ENCODE measurements at regions not wholly inside any gene's neighbourhood (a gene's known extent, or its start where the extent isn't known, plus 50 kb on each side); places are given as distances from the start of the nearest gene placed in this dataset.

DNA sequence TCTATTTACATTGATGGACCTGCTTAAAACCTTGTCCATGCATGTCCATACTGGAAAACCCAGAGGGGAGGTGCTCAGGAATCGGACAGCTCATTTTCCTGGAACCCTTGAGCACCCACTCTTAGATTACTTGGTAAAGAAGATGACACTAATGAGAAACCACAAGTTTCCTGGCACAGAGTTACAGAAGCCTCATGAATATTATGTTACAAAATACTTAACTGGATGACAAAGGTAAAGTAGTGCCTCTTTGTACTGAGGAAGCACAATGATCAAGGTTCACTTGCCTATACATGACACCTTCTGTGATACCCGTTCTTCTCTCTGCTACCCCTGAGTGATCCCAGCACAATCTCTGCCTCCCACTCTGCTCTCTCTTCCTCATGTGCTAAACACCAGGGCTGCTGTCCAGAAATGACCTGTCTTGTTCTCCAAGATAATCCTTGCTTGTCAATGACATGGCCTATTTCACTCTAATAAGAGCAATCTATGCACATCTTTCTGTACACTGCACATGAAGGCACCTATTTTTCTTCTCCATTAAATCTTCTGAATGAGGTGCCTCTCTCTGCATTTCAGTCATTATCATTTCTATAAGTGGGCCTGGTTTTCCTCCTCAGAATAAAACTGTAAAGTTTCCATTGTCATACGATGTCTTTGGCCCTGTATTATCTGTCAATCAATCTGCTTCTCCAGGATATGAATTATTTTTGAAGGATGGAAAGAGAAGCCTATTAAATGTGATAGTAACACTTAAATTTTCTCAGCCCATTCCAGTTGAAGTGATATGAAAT is 684.0 kb upstream of the ACO1 start:
- H2AFZ ChIP-seq (ENCODE audit: low read depth, low read length), result no peak overlapping the region
- H4K8ac ChIP-seq (ENCODE audit: low read length), result no peak overlapping the region
- H3K79me1 ChIP-seq (replicated peaks; ENCODE audit: low read length, poor library complexity, severe bottlenecking), result no peaks in the 10 kb centered on the region
- no peak overlapping the region for H3K9ac ChIP-seq (ENCODE audit: low read length)
- H3K4me2 ChIP-seq (ENCODE audit: low read length, poor library complexity, severe bottlenecking), result no peak overlapping the region
- no peak overlapping the region for H2BK5ac ChIP-seq (ENCODE audit: low read depth, low read length, poor library complexity, severe bottlenecking)
- no peak overlapping the region for H2BK12ac ChIP-seq (ENCODE audit: low read length in 2 of 2)
- no peak overlapping the region for H3K14ac ChIP-seq (ENCODE audit: low read length in 2 of 2)
- H3K18ac ChIP-seq (ENCODE audit: low read depth in 1 of 2, low read length in 2 of 2), result no peak overlapping the region
- no peak overlapping the region for H3K23ac ChIP-seq (ENCODE audit: low read length in 2 of 2)
- H3K27me3 ChIP-seq (ENCODE audit: control insufficient read depth in 1 of 2, insufficient read depth in 1 of 2, low read length in 2 of 2), result no peaks in the 10 kb centered on the region
- H4K91ac ChIP-seq (ENCODE audit: low read length), result no peak overlapping the region
- no peaks in the 10 kb centered on the region for H3K9me3 ChIP-seq (ENCODE audit: control insufficient read depth, low read length)
- no peaks in the 10 kb centered on the region for H3K36me3 ChIP-seq (ENCODE audit: control insufficient read depth in 1 of 2, insufficient read depth in 2 of 2, low read depth in 1 of 2, low read length in 2 of 2)
- no peak overlapping the region for H2BK120ac ChIP-seq (ENCODE audit: low read depth, low read length)
- no peak overlapping the region for H2AK5ac ChIP-seq (ENCODE audit: low read length, severe bottlenecking)
- no peaks in the 10 kb centered on the region for H3K4me1 ChIP-seq (ENCODE audit: control insufficient read depth, insufficient read depth, low read depth, low read length)
- no peak overlapping the region for H3K4ac ChIP-seq (ENCODE audit: low read depth in 1 of 2, low read length in 2 of 2)
- 74% methylated on average over 2 of the region's 3 CpGs for WGBS
- H2BK15ac ChIP-seq (ENCODE audit: low read depth, poor library complexity, severe bottlenecking), result no peak overlapping the region
- H3K4me3 ChIP-seq (ENCODE audit: insufficient read depth in 1 of 2, low read depth in 1 of 2, low read length in 2 of 2), result no peak overlapping the region
- H3K27ac ChIP-seq (ENCODE audit: low read length, poor library complexity, severe bottlenecking), result no peak overlapping the region
- no peak for DNase-seq

DNA sequence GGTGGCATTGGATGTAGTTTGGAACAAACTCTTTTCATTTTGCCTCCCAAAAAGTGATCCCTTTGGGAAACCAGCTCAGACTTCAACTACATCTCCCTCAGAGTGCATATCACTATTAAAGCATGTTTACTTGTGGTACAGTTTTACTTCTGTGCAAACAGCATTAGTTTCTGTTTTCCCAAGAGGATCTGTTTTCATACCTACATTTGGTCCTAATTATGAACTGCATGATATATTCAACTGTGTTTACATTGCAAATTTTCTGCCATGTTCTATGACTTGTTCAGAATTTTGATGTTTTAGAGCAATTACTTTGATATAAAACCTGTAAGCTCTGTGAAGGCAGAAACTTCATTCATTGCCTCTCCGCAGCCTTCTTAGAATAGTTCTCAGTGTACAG is 681.5 kb upstream of the ACO1 start:
- Histone ChIP-seq H3K4me3 (ENCODE audit: insufficient read depth in 1 of 2, low read depth in 1 of 2, low read length in 2 of 2) (no peak overlapping the region), H2AK5ac (ENCODE audit: low read length, severe bottlenecking) (no peak overlapping the region), H3K27me3 (ENCODE audit: control insufficient read depth in 1 of 2, insufficient read depth in 1 of 2, low read length in 2 of 2) (no peaks in the 10 kb centered on the region), H3K4ac (ENCODE audit: low read depth in 1 of 2, low read length in 2 of 2) (no peak overlapping the region), H2BK15ac (ENCODE audit: low read depth, poor library complexity, severe bottlenecking) (no peak overlapping the region), H3K27ac (ENCODE audit: low read length, poor library complexity, severe bottlenecking) (no peak overlapping the region), H4K91ac (ENCODE audit: low read length) (no peak overlapping the region), H2AFZ (ENCODE audit: low read depth, low read length) (no peak overlapping the region), H3K79me1 (replicated peaks; ENCODE audit: low read length, poor library complexity, severe bottlenecking) (no peaks in the 10 kb centered on the region), H3K9me3 (ENCODE audit: control insufficient read depth, low read length) (no peaks in the 10 kb centered on the region), H4K8ac (ENCODE audit: low read length) (no peak overlapping the region), H3K23ac (ENCODE audit: low read length in 2 of 2) (no peak overlapping the region), H2BK120ac (ENCODE audit: low read depth, low read length) (no peak overlapping the region), H3K4me2 (ENCODE audit: low read length, poor library complexity, severe bottlenecking) (no peak overlapping the region), H3K14ac (ENCODE audit: low read length in 2 of 2) (no peak overlapping the region), H3K18ac (ENCODE audit: low read depth in 1 of 2, low read length in 2 of 2) (no peak overlapping the region), H3K9ac (ENCODE audit: low read length) (no peak overlapping the region), H3K36me3 (ENCODE audit: control insufficient read depth in 1 of 2, insufficient read depth in 2 of 2, low read depth in 1 of 2, low read length in 2 of 2) (no peaks in the 10 kb centered on the region), H2BK12ac (ENCODE audit: low read length in 2 of 2) (no peak overlapping the region), H3K4me1 (ENCODE audit: control insufficient read depth, insufficient read depth, low read depth, low read length) (no peaks in the 10 kb centered on the region), H2BK5ac (ENCODE audit: low read depth, low read length, poor library complexity, severe bottlenecking) (no peak overlapping the region)
- WGBS, result no CpG with 5 or more reads among the region's 1 CpG
- DNase-seq, result no peak

DNA sequence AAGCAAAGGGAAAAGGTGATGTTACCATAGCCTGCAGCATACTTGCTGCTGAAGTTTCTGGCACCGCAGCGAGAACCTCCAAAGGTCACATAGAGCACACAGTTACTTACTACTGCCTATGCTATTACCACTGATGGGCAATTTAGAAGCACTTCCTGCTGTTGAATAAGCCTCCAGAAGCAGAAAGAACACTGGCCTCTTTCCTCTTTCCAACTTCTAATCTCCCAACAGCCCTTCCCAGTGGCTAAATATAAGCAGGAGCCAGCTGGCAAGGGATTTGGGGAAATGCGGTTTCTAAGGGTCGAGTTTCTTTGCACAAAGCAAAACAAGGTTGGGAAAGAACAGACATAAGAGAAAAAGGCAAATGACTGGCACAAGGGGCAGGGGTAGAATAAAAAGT is 669.2 kb upstream of the ACO1 start:
- H3K9ac ChIP-seq (ENCODE audit: low read length), result no peak overlapping the region
- 51% methylated on average over 3 of the region's 4 CpGs for WGBS
- no peak overlapping the region for H3K4ac ChIP-seq (ENCODE audit: low read depth in 1 of 2, low read length in 2 of 2)
- no peaks in the 10 kb centered on the region for H3K9me3 ChIP-seq (ENCODE audit: control insufficient read depth, low read length)
- H2BK120ac ChIP-seq (ENCODE audit: low read depth, low read length), result no peak overlapping the region
- H3K4me1 ChIP-seq (ENCODE audit: control insufficient read depth, insufficient read depth, low read depth, low read length), result no peaks in the 10 kb centered on the region
- H3K27me3 ChIP-seq (ENCODE audit: control insufficient read depth in 1 of 2, insufficient read depth in 1 of 2, low read length in 2 of 2), result no peaks in the 10 kb centered on the region
- no peak overlapping the region for H3K27ac ChIP-seq (ENCODE audit: low read length, poor library complexity, severe bottlenecking)
- H2BK5ac ChIP-seq (ENCODE audit: low read depth, low read length, poor library complexity, severe bottlenecking), result no peak overlapping the region
- H4K8ac ChIP-seq (ENCODE audit: low read length), result no peak overlapping the region
- H2AK5ac ChIP-seq (ENCODE audit: low read length, severe bottlenecking), result no peak overlapping the region
- H3K18ac ChIP-seq (ENCODE audit: low read depth in 1 of 2, low read length in 2 of 2), result no peak overlapping the region
- H3K36me3 ChIP-seq (ENCODE audit: control insufficient read depth in 1 of 2, insufficient read depth in 2 of 2, low read depth in 1 of 2, low read length in 2 of 2), result no peaks in the 10 kb centered on the region
- no peak overlapping the region for H4K91ac ChIP-seq (ENCODE audit: low read length)
- H2AFZ ChIP-seq (ENCODE audit: low read depth, low read length), result no peak overlapping the region
- DNase-seq, result no peak
- H3K14ac ChIP-seq (ENCODE audit: low read length in 2 of 2), result no peak overlapping the region
- H2BK12ac ChIP-seq (ENCODE audit: low read length in 2 of 2), result no peak overlapping the region
- no peak overlapping the region for H3K4me3 ChIP-seq (ENCODE audit: insufficient read depth in 1 of 2, low read depth in 1 of 2, low read length in 2 of 2)
- no peak overlapping the region for H2BK15ac ChIP-seq (ENCODE audit: low read depth, poor library complexity, severe bottlenecking)
- H3K79me1 ChIP-seq (replicated peaks; ENCODE audit: low read length, poor library complexity, severe bottlenecking), result no peaks in the 10 kb centered on the region
- no peak overlapping the region for H3K23ac ChIP-seq (ENCODE audit: low read length in 2 of 2)
- no peak overlapping the region for H3K4me2 ChIP-seq (ENCODE audit: low read length, poor library complexity, severe bottlenecking)

DNA sequence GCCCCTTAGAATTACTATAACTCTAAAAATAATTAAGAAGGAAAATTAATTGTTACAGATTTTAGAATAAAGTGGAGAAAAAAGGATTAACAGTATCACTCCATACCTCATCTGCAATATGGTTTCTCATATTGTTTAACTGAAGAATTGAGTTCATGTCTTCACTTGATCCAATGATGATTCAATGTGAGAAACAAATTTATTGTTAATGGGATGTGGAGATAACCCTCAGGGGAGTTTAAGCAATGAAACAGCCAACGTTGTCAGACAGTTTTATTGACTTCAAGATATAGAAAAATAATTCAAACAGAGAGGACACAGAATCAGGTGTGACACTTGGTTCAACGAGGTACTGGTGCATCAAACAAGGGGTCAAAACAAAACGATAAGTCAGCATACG is 665.2 kb upstream of the ACO1 start:
- no peak overlapping the region for H3K4me3 ChIP-seq (ENCODE audit: insufficient read depth in 1 of 2, low read depth in 1 of 2, low read length in 2 of 2)
- no peak overlapping the region for H4K91ac ChIP-seq (ENCODE audit: low read length)
- H3K18ac ChIP-seq (ENCODE audit: low read depth in 1 of 2, low read length in 2 of 2), result no peak overlapping the region
- no peak for DNase-seq
- no peak overlapping the region for H3K9ac ChIP-seq (ENCODE audit: low read length)
- H3K4me2 ChIP-seq (ENCODE audit: low read length, poor library complexity, severe bottlenecking), result no peak overlapping the region
- H3K14ac ChIP-seq (ENCODE audit: low read length in 2 of 2), result no peak overlapping the region
- H2BK120ac ChIP-seq (ENCODE audit: low read depth, low read length), result no peak overlapping the region
- 48% methylated on average over 3 of the region's 4 CpGs for WGBS
- no peaks in the 10 kb centered on the region for H3K79me1 ChIP-seq (replicated peaks; ENCODE audit: low read length, poor library complexity, severe bottlenecking)
- H3K27ac ChIP-seq (ENCODE audit: low read length, poor library complexity, severe bottlenecking), result no peak overlapping the region
- H2BK12ac ChIP-seq (ENCODE audit: low read length in 2 of 2), result no peak overlapping the region
- H3K4me1 ChIP-seq (ENCODE audit: control insufficient read depth, insufficient read depth, low read depth, low read length), result no peaks in the 10 kb centered on the region
- no peaks in the 10 kb centered on the region for H3K9me3 ChIP-seq (ENCODE audit: control insufficient read depth, low read length)
- no peak overlapping the region for H3K23ac ChIP-seq (ENCODE audit: low read length in 2 of 2)
- no peaks in the 10 kb centered on the region for H3K36me3 ChIP-seq (ENCODE audit: control insufficient read depth in 1 of 2, insufficient read depth in 2 of 2, low read depth in 1 of 2, low read length in 2 of 2)
- no peak overlapping the region for H2BK5ac ChIP-seq (ENCODE audit: low read depth, low read length, poor library complexity, severe bottlenecking)
- no peak overlapping the region for H2BK15ac ChIP-seq (ENCODE audit: low read depth, poor library complexity, severe bottlenecking)
- no peak overlapping the region for H2AK5ac ChIP-seq (ENCODE audit: low read length, severe bottlenecking)
- H3K4ac ChIP-seq (ENCODE audit: low read depth in 1 of 2, low read length in 2 of 2), result no peak overlapping the region
- no peak overlapping the region for H2AFZ ChIP-seq (ENCODE audit: low read depth, low read length)
- H4K8ac ChIP-seq (ENCODE audit: low read length), result no peak overlapping the region
- H3K27me3 ChIP-seq (ENCODE audit: control insufficient read depth in 1 of 2, insufficient read depth in 1 of 2, low read length in 2 of 2), result no peaks in the 10 kb centered on the region
